ENCODE measurements at regions not wholly inside any gene's neighbourhood (a gene's known extent, or its start where the extent isn't known, plus 50 kb on each side); places are given as distances from the start of the nearest gene placed in this dataset.

- H3K27me3 Mint-ChIP-seq: peaks cover 4 to 6% of the 10 kb centered on the region in 2 donors
- H3K9me3 Mint-ChIP-seq: no peaks in the 10 kb centered on the region
- H3K4me1 Mint-ChIP-seq (ENCODE audit: low read depth in 2 of 2): no peaks in the 10 kb centered on the region
- DNase-seq: no peak
- no peaks in the 10 kb centered on the region for H3K36me3 Mint-ChIP-seq (ENCODE audit: insufficient read depth)
- H3K27ac Mint-ChIP-seq: no peak overlapping the region
- no peak overlapping the region for H3K4me3 Mint-ChIP-seq
- ATAC-seq (replicated peaks): no peak
These were observed 372.9 kb downstream of the EN1 start for GRCh38 chr2:118474541-118474920.

GRCh38 chr2:118473846-118474540 is 373.5 kb downstream of the EN1 start:
- no peaks in the 10 kb centered on the region for H3K4me1 Mint-ChIP-seq (ENCODE audit: low read depth in 2 of 2)
- no peaks in the 10 kb centered on the region for H3K9me3 Mint-ChIP-seq
- no peak overlapping the region for H3K27ac Mint-ChIP-seq
- no peak overlapping the region for H3K4me3 Mint-ChIP-seq
- H3K27me3 Mint-ChIP-seq: peaks cover 5 to 8% of the 10 kb centered on the region in 2 donors
- H3K36me3 Mint-ChIP-seq (ENCODE audit: insufficient read depth): no peaks in the 10 kb centered on the region
- ATAC-seq (replicated peaks) (no peak), DNase-seq (no peak)

- Mint-ChIP-seq H3K9me3 (no peaks in the 10 kb centered on the region), H3K4me1 (ENCODE audit: low read depth in 2 of 2) (no peaks in the 10 kb centered on the region), H3K27ac (no peak overlapping the region), H3K36me3 (ENCODE audit: insufficient read depth) (no peaks in the 10 kb centered on the region), H3K27me3 (peaks cover 9 to 11% of the 10 kb centered on the region in 2 donors), H3K4me3 (no peak overlapping the region)
- DNase-seq (no peak), ATAC-seq (replicated peaks) (no peak)
These were observed 374.2 kb downstream of the EN1 start for GRCh38 chr2:118473241-118473640.

- no peaks in the 10 kb centered on the region for H3K9me3 Mint-ChIP-seq
- no peak overlapping the region for H3K27ac Mint-ChIP-seq
- no peak overlapping the region for H3K4me3 Mint-ChIP-seq
- ATAC-seq (replicated peaks) (no peak), DNase-seq (no peak)
- peaks cover 0 to 7% of the 10 kb centered on the region in 2 donors for H3K4me1 Mint-ChIP-seq (ENCODE audit: low read depth in 2 of 2)
- peaks cover 16 to 24% of the 10 kb centered on the region in 2 donors for H3K27me3 Mint-ChIP-seq
- no peaks in the 10 kb centered on the region for H3K36me3 Mint-ChIP-seq (ENCODE audit: insufficient read depth)
These were observed 377.2 kb downstream of the EN1 start for GRCh38 chr2:118470297-118470696.

GRCh38 chr2:118469103-118469502 is 378.3 kb downstream of the EN1 start:
- no peak for ATAC-seq (replicated peaks)
- peaks cover 16 to 24% of the 10 kb centered on the region in 2 donors for H3K27me3 Mint-ChIP-seq
- no peak for DNase-seq
- H3K4me3 Mint-ChIP-seq: no peak overlapping the region
- no peaks in the 10 kb centered on the region for H3K36me3 Mint-ChIP-seq (ENCODE audit: insufficient read depth)
- H3K27ac Mint-ChIP-seq: no peak overlapping the region
- peaks cover 0 to 7% of the 10 kb centered on the region in 2 donors for H3K4me1 Mint-ChIP-seq (ENCODE audit: low read depth in 2 of 2)
- no peaks in the 10 kb centered on the region for H3K9me3 Mint-ChIP-seq

GRCh38 chr2:118464546-118465265 is 376.4 kb downstream of the INSIG2 start:
- H3K4me3 Mint-ChIP-seq: no peak overlapping the region
- H3K9me3 Mint-ChIP-seq: no peaks in the 10 kb centered on the region
- no peaks in the 10 kb centered on the region for H3K36me3 Mint-ChIP-seq (ENCODE audit: insufficient read depth)
- DNase-seq (no peak), ATAC-seq (replicated peaks) (no peak)
- H3K4me1 Mint-ChIP-seq (ENCODE audit: low read depth in 2 of 2): peaks cover 0 to 7% of the 10 kb centered on the region in 2 donors
- H3K27me3 Mint-ChIP-seq: peaks cover 16 to 30% of the 10 kb centered on the region in 2 donors
- H3K27ac Mint-ChIP-seq: no peak overlapping the region

- DNase-seq (no peak), ATAC-seq (replicated peaks) (no peak)
- H3K27me3 Mint-ChIP-seq: peaks cover 13 to 29% of the 10 kb centered on the region in 2 donors
- no peak overlapping the region for H3K4me3 Mint-ChIP-seq
- no peaks in the 10 kb centered on the region for H3K9me3 Mint-ChIP-seq
- peaks cover 0 to 7% of the 10 kb centered on the region in 2 donors for H3K4me1 Mint-ChIP-seq (ENCODE audit: low read depth in 2 of 2)
- no peak overlapping the region for H3K27ac Mint-ChIP-seq
- no peaks in the 10 kb centered on the region for H3K36me3 Mint-ChIP-seq (ENCODE audit: insufficient read depth)
These were observed 375.8 kb downstream of the INSIG2 start for GRCh38 chr2:118464046-118464445.

- ATAC-seq (replicated peaks) (no peak), DNase-seq (no peak)
- H3K27ac Mint-ChIP-seq: no peak overlapping the region
- peaks cover 11 to 24% of the 10 kb centered on the region in 2 donors for H3K27me3 Mint-ChIP-seq
- H3K36me3 Mint-ChIP-seq (ENCODE audit: insufficient read depth): no peaks in the 10 kb centered on the region
- H3K9me3 Mint-ChIP-seq: no peaks in the 10 kb centered on the region
- H3K4me1 Mint-ChIP-seq (ENCODE audit: low read depth in 2 of 2): no peaks in the 10 kb centered on the region
- no peak overlapping the region for H3K4me3 Mint-ChIP-seq
These were observed 372.2 kb downstream of the INSIG2 start for GRCh38 chr2:118460425-118460824.

GRCh38 chr2:118459426-118459825 is 371.2 kb downstream of the INSIG2 start:
- Mint-ChIP-seq H3K4me1 (ENCODE audit: low read depth in 2 of 2) (no peaks in the 10 kb centered on the region), H3K27ac (no peak overlapping the region), H3K36me3 (ENCODE audit: insufficient read depth) (no peaks in the 10 kb centered on the region), H3K27me3 (peaks cover 16 to 24% of the 10 kb centered on the region in 2 donors), H3K4me3 (no peak overlapping the region), H3K9me3 (no peaks in the 10 kb centered on the region)
- no peak for DNase-seq
- ATAC-seq (replicated peaks): no peak

GRCh38 chr2:118457951-118458350 is 369.7 kb downstream of the INSIG2 start:
- ATAC-seq (replicated peaks): no peak
- peaks cover 16 to 24% of the 10 kb centered on the region in 2 donors for H3K27me3 Mint-ChIP-seq

GRCh38 chr2:118449401-118449800 is 361.1 kb downstream of the INSIG2 start:
- ATAC-seq (replicated peaks) (no peak), DNase-seq (no peak)
- Mint-ChIP-seq H3K27me3 (no peaks in the 10 kb centered on the region), H3K4me3 (no peak overlapping the region), H3K9me3 (no peaks in the 10 kb centered on the region), H3K36me3 (ENCODE audit: insufficient read depth) (no peaks in the 10 kb centered on the region), H3K4me1 (ENCODE audit: low read depth in 2 of 2) (no peaks in the 10 kb centered on the region), H3K27ac (no peak overlapping the region)

More at GRCh38 chr2:118457951-118458350, 369.7 kb downstream of the INSIG2 start:
- Mint-ChIP-seq H3K27ac (no peak overlapping the region), H3K4me3 (no peak overlapping the region), H3K4me1 (ENCODE audit: low read depth in 2 of 2) (no peaks in the 10 kb centered on the region), H3K36me3 (ENCODE audit: insufficient read depth) (no peaks in the 10 kb centered on the region), H3K9me3 (no peaks in the 10 kb centered on the region)
- DNase-seq: no peak

GRCh38 chr2:118443596-118443995 is 355.3 kb downstream of the INSIG2 start:
- Mint-ChIP-seq H3K36me3 (ENCODE audit: insufficient read depth) (no peaks in the 10 kb centered on the region), H3K4me3 (no peak overlapping the region), H3K9me3 (no peaks in the 10 kb centered on the region), H3K27ac (no peak overlapping the region), H3K27me3 (no peaks in the 10 kb centered on the region), H3K4me1 (ENCODE audit: low read depth in 2 of 2) (no peaks in the 10 kb centered on the region)
- ATAC-seq (replicated peaks) (no peak), DNase-seq (no peak)

GRCh38 chr2:118442996-118443553 is 354.8 kb downstream of the INSIG2 start:
- DNase-seq (no peak), ATAC-seq (replicated peaks) (no peak)
- H3K27me3 Mint-ChIP-seq: no peaks in the 10 kb centered on the region
- H3K27ac Mint-ChIP-seq: no peak overlapping the region
- no peaks in the 10 kb centered on the region for H3K36me3 Mint-ChIP-seq (ENCODE audit: insufficient read depth)
- no peaks in the 10 kb centered on the region for H3K4me1 Mint-ChIP-seq (ENCODE audit: low read depth in 2 of 2)
- H3K9me3 Mint-ChIP-seq: no peaks in the 10 kb centered on the region
- no peak overlapping the region for H3K4me3 Mint-ChIP-seq

GRCh38 chr2:118442046-118442445 is 353.8 kb downstream of the INSIG2 start:
- Mint-ChIP-seq H3K27me3 (no peaks in the 10 kb centered on the region), H3K4me3 (no peak overlapping the region), H3K36me3 (ENCODE audit: insufficient read depth) (no peaks in the 10 kb centered on the region), H3K9me3 (no peaks in the 10 kb centered on the region), H3K4me1 (ENCODE audit: low read depth in 2 of 2) (no peaks in the 10 kb centered on the region), H3K27ac (no peak overlapping the region)
- no peak for DNase-seq
- no peak for ATAC-seq (replicated peaks)

All from effector memory CD8-positive, alpha-beta T cell (primary cell).